HFF-Myc (cell line): ENCODE measurements at regions not wholly inside any gene's neighbourhood (a gene's known extent, or its start where the extent isn't known, plus 50 kb on each side); places are given as distances from the start of the nearest gene placed in this dataset.

Experiments used
- DNase-seq: peaks from one replicate; pipeline ENCODE4 v3.0.0-alpha.2; 2011; ENCODE audit warnings: low read depth; ENCODE audit errors: extremely low read depth
- H3K4me3 ChIP-seq: replicated peaks from 2 replicates; pipeline ENCODE4 v1.5.1; 2011; ENCODE audit warnings: low read depth, mild to moderate bottlenecking, control low read depth, low read length
- TF ChIP-seq, protein P1 (sequence below): IDR thresholded peaks from 2 replicates; pipeline ENCODE4 v1.5.1; 2012; ENCODE audit warnings: mild to moderate bottlenecking, low read depth, low read length, control low read depth; ENCODE audit errors: missing control alignments

GRCh38 chr1:5751163-5751540, 241.1 kb downstream of the NPHP4 start:
- DNase-seq, result no peak
- TF ChIP-seq, protein P1, sequence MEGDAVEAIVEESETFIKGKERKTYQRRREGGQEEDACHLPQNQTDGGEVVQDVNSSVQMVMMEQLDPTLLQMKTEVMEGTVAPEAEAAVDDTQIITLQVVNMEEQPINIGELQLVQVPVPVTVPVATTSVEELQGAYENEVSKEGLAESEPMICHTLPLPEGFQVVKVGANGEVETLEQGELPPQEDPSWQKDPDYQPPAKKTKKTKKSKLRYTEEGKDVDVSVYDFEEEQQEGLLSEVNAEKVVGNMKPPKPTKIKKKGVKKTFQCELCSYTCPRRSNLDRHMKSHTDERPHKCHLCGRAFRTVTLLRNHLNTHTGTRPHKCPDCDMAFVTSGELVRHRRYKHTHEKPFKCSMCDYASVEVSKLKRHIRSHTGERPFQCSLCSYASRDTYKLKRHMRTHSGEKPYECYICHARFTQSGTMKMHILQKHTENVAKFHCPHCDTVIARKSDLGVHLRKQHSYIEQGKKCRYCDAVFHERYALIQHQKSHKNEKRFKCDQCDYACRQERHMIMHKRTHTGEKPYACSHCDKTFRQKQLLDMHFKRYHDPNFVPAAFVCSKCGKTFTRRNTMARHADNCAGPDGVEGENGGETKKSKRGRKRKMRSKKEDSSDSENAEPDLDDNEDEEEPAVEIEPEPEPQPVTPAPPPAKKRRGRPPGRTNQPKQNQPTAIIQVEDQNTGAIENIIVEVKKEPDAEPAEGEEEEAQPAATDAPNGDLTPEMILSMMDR, result no peak
- no peak overlapping the region for H3K4me3 ChIP-seq

DNA sequence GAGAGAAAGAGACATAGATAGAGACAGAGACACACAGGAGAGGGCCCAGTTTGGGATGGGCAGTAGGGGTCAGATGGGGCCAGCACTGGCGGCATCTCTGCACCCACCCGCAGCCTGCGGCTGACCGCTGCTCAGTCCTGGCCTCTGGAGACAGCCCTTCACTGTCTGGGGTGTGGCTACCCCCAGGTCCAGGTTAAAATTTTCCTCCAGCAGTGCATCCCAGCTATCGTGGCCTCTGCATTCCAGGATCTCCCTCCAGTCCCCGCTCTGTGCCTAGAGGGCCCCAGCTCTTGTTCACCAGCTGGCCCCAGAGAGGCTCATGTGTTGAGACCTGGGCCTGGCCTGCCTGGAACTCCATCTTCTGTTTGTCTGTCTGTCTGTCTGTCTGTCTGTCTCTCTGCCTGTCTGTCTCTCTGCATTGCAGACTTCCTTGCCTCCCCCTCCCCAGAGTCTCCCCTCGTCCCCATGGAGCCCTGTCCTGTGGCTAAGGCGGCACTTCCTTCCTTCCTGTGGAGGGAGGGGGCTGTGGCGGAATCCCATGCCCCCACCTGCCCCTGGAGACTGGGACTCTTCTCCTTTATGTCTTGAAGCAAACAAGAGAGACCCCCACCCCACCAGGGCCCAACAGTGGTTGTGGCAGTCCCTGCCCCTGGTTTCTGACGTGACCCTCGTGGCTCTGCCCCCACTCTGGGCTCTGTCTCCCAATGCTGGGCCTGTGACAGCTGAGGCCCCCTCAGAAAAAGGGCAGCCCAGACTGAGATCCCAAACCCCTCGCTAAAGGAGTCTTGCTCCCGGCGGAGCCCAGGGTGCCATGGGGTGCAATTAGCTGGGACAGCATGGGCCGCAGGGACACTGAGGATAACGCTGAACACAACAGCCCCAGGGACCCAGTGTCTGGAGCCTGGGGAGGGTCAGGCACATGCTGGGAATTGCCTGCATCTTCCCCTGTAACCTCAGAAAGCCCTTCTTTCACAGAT, 241.8 kb downstream of the NPHP4 start:
- no peak overlapping the region for H3K4me3 ChIP-seq
- DNase-seq, result no peak
- TF ChIP-seq, protein P1, result no peak

DNA sequence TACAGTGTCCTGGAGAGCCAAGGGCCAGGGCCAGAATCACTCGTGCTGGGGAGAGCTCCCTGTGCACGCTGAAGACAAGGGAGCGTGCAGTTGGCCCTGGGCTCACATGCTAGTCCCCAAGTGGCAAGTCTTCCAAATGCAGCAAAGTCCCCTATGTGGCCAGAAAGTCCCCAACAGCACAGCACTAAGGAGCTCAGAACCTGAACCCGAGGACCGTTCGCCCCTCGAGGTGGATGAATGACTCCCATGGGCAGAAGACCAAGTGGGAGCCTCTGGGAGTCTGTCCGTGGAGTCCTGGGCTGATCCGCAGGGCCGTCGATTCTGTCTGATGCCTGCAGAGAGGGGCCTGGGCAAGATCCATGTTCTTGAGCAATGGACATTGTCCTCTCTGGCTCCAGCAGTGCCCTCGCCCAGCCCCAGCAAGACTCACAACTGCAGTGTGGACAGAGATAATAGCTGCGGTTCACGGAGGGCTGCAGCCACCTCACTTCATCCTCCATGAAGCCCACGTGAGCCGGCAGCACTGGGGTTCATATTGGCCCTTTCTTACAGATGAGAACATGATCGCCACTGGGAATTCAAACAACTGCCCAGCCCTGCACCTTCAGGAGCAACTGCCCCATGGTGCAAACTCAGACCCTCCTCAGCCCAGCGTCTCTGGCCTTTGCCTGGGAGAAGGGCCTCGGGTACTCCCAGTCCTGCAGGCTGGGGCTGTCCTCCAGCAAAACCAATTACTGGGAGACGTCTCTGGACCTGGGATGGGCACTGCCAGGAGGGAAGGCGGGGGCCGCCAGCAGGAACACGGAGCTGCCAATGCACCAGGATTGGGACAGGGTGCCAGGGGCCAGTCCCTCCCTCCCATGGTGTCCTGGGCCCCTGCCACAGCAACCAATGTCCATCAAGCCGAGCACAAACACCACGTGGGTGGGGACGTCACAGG, 243.7 kb downstream of the NPHP4 start:
- TF ChIP-seq, protein P1, result no peak
- no peak for DNase-seq
- H3K4me3 ChIP-seq, result no peak overlapping the region

GRCh38 chr1:5747426-5748285, 244.6 kb downstream of the NPHP4 start:
- TF ChIP-seq, protein P1, result no peak
- DNase-seq, result no peak

GRCh38 chr1:5746611-5747425, 245.4 kb downstream of the NPHP4 start:
- no peak overlapping the region for H3K4me3 ChIP-seq
- DNase-seq, result no peak
- TF ChIP-seq, protein P1, result no peak

More at GRCh38 chr1:5747426-5748285, 244.6 kb downstream of the NPHP4 start:
- H3K4me3 ChIP-seq, result no peak overlapping the region
